ENCODE measurements at regions not wholly inside any gene's neighbourhood (a gene's known extent, or its start where the extent isn't known, plus 50 kb on each side); places are given as distances from the start of the nearest gene placed in this dataset.

GRCh38 chr10:131786756-131787605, 113.8 kb upstream of the PPP2R2D start:
- DNase-seq, result no peak

GRCh38 chr10:131787961-131788360, 112.8 kb upstream of the PPP2R2D start:
- no peak for DNase-seq

DNA sequence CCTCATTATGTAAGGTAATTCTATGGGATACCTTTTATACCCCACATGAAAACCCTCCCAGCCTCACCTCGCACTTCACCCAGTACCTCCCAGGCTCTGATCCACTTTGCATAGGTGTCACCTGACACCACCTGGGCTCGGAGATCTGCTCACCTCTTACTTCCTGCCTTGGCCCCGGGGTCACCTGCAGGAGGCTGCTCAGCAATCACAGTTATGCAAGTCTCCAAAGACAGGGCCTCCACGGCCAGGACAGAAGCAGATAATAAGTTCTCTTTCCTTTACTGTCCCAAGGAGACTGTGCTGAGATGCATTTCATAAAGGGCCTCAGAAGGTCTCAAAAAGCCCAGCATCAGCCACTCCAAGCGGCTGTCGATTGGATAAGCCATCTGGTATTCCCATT, 112.4 kb upstream of the PPP2R2D start:
- no peak for DNase-seq

DNA sequence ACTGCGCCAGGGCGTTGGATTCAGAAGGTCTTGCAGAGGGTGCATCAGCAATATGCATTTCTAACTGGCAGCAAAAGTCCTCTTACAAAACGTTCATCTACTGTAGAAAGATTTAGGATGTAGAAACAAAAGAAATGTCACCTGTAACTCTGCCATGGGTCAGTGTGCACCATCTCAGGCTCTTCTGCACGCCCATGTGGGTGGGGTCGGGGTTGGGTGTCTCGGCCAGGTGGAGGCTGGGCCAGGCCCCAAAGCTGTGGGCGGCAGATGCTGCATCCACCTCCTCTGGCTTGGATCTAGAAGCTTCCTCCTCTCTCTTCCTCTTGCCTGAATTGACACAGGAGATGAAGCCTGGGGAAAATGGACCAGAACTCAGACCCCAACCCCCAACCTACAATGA, 111.3 kb upstream of the PPP2R2D start:
- DNase-seq, result no peak

DNA sequence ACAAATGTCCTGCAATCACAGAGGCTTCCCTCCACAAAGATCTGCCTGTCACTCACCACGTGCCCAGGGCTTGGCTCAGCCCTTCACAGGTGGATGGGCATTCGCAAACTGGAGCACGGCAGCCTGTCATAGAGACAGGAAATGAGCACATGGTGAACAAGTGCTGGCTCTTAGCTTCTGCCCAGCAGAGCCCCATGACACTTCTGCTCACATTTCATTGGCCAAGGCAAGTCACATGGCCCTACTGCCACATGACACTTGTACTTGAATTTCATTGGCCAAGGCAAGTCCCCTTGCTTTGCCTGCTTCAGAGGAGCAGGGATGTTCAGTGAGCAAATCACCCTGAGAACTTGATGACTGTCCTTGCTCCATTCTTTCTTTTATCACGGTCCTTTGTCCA, 110.8 kb upstream of the PPP2R2D start:
- no peak for DNase-seq

- DNase-seq, result no peak
Measured at GRCh38 chr10:131792011-131792651, 108.7 kb upstream of the PPP2R2D start.

- no peak for DNase-seq
Measured at GRCh38 chr10:131792809-131793208, 108.0 kb upstream of the PPP2R2D start.

- DNase-seq, result no peak
Measured at GRCh38 chr10:131795761-131796160, 105.0 kb upstream of the PPP2R2D start.

GRCh38 chr10:131797626-131798025, 103.2 kb upstream of the PPP2R2D start:
- no peak for DNase-seq

DNA sequence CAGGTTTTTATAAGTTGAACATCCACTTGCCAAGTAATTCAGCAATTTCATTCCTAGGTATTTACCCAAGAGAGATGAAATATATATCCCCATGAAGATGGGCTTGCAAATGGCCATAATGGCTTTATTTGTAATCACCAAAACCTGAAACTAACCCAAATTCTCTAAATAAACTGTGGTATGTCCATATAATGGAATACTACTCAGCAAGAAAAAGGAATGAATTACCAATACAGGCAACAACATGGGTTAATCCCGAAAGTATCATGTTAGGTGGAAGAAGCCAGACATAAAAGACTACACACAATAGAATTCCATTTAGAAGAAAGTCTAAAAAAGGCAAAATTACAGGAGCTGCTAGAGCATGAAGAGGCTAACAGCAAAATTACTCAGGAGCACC, 101.4 kb upstream of the PPP2R2D start:
- DNase-seq, result no peak

GRCh38 chr10:131802156-131802915, 98.5 kb upstream of the PPP2R2D start:
- DNase-seq, result no peak

DNA sequence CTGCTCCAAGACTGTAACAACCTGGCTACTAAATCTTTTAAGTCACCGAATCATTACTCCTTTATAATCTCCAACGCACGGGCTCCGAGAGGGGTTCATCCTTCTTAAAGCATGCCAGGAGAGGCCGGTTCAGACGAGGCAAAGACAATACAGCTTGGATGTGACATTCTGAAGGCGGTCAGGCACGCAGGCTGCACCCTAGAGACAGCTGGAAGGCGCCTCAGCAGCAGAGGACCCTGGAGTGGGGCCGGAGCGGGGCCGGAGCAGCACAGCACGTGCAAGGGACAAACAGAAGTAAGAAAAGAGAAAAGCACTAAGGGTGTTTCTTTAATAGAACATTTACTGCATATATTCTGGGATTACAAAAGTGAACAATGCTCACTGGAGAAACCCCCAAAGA, 97.8 kb upstream of the PPP2R2D start:
- DNase-seq, result no peak

GRCh38 chr10:131803860-131804425, 96.9 kb upstream of the PPP2R2D start:
- no peak for DNase-seq

DNA sequence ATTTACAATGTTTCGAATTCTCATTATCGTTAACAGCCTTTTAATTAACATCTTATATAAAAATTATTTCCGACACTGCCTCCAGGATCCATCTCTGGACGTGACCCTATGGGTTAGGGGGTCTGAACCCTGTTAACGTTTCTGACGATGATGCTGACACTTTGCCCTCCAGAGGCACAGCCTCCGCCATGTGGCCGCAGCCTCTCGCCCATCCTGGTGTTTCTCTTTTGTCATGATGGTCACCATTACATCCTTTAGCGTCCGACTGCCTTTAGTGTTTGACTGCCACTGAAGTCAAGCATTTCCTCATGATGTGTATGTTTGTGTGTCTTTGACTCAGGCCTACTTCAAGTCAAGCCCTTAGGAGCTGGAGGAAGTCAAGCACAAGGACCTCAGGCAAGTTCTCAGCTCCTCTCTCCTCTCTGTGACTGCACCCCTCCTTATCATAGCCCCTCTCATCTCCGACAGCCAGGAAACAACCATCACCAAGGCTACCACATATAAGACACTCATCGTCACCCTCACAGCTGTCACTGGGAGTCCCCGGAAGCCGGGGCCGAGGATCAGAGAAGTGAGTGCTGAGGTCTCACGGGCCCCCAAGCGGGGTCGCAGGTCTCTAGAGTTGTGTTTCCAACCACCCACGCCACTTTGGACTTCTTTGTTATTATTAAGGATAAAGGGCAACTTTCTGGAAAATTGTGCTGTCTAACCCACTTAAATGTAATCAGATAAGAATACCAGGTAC, 96.1 kb upstream of the PPP2R2D start:
- DNase-seq, result no peak

DNA sequence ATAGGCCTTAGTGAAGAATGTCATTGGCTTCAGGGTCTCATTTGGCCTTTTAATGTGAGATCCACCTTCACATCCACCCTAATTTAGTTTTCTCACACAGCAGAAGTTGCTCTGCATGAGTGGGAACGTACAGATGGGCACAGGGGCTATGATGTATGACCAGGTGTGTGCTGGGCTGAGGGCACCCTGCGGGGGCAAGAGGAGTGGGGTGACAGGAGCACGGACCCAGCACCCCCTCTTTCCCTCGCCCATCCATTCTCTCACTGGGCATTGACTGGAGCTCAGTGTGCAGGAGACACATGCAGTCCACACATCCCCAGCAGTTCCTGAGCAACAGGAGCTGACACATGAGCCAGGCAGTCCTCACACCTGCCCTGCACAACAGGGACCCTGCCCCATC, 95.1 kb upstream of the PPP2R2D start:
- no peak for DNase-seq

DNA sequence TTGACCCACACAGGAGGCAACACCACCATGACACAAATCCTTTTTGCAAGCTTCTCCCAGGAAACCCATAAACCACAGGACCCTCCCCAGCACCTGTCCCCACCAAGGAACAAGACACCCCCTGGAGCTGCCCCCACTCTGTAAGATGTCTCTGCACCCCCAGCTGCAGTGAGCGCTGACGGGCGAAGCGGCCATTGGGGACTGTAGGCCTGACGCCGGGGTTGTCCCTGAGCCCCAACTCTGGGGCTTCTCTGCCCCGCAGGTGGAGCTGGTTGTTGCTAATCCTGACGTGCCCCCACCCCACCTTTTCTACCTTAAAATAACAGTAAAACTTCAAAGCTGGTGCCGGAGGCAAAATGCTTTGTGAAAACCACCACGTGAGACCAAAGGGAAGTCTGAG, 94.7 kb upstream of the PPP2R2D start:
- no peak for DNase-seq

DNA sequence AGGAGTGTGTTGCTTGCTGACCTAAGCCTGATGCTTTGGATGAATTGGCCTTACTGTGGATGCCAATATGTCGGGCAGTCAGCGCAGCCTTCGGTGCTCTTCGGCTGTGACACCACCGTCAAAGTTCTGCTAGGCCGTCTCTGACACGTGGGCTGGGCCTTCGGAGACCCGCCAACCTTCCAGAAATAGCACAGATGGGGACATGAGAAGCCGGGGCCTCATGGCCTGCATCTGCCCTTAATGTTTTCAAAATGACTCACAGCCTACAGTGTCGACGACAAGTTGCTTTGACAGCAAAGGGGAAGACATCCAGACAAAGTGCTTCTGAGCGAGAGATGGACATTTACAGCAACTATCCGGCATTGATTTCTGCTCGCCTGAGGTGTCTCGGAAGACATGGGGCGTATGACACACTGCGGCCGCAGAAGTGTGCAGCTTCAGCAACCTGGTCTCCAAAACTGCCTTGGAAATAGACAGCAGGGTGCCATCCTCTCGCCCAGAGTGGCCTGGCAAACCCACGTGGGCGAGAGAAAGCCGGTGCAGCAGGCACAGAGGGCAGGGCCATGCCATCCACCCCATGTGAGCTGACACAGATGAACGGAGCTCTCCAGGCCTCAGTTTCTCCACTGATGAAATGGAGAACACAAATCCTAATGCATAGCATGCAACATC, 94.0 kb upstream of the PPP2R2D start:
- no peak for DNase-seq

GRCh38 chr10:131808370-131808930, 92.4 kb upstream of the PPP2R2D start:
- DNase-seq, result no peak

- DNase-seq, result no peak
Measured at GRCh38 chr10:131810036-131810804, 90.6 kb upstream of the PPP2R2D start.

DNA sequence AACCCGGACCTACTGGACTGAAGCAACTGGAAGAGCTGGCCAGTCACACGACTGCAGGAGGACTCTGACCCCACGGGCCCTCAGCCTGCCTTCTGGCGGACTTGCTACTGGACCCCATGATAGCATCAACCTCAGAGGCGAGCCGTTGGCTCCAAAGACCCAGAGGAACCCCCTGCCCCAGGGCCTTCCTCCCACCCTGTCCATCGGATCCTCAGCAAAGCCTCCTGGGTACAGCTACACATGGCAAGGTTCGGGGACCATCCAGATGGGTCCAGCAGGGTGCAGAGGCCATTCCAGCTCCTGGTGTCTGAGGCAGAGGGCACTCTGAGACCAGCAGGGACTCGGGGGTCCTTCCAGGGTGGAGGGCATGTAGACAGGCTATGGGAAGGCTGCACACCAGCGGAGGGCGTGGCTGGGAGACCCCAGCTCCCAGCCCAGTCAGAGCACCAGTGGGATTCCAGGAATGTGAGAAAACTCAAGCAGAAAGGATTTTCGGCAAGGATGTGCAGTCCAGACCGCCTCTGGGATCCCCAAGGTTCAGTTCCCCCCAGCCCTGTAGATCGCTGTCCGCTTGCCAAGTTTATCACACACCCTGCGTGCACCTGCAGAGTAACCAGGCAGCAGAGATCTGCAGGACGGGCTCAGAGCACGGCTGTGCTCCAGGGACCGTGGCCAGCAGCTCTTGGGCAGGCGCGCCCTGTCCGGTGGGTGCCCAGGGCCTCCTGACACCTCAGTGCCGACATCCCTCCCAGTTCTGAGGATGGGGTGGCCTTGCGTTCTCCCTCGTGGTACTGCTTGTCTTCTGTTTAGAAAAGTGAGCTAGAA, 89.8 kb upstream of the PPP2R2D start:
- no peak for DNase-seq

Data from activated CD8-positive, alpha-beta memory T cell treated with anti-CD3 and anti-CD28 coated beads, Interleukin-2, amount 50 U/mL, for 4 hours (primary cell).